Right atrium auricular region (tissue), 2 donors: ENCODE measurements at regions not wholly inside any gene's neighbourhood (a gene's known extent, or its start where the extent isn't known, plus 50 kb on each side); places are given as distances from the start of the nearest gene placed in this dataset.

Experiments
- DNase-seq: peaks from one replicate; pipeline ENCODE4 v3.0.0-alpha.2; 2019; ENCODE audit warnings: low spot score
- H3K27ac ChIP-seq, 2 donors: fragments of 200-600 bp; sonication (generic); 1 replicate in 1 of 2; 2 replicates in 1 of 2; pipeline ENCODE4 v1.5.1; 2016 to 2019
- H3K27me3 ChIP-seq, 2 donors: fragments of 200-600 bp; sonication (generic); one replicate each; pipeline versions ENCODE4 v1.5.1 to v1.6.0; 2017 to 2019
- H3K36me3 ChIP-seq: fragments of 200-600 bp; sonication (generic); one replicate; pipeline ENCODE4 v1.5.1; 2016
- H3K4me1 ChIP-seq, 2 donors: fragments of 200-600 bp; sonication (generic); one replicate each; pipeline versions ENCODE4 v1.5.1 to v1.6.0; 2017 to 2019
- H3K4me3 ChIP-seq, 2 donors: fragments of 200-600 bp; sonication (generic); 1 replicate in 1 of 2; 2 replicates in 1 of 2; pipeline ENCODE4 v1.5.1; 2017 to 2019; ENCODE audit warnings: mild to moderate bottlenecking in 1 of 2, moderate library complexity in 1 of 2
- H3K9me3 ChIP-seq, 2 donors: fragments of 200-600 bp; sonication (generic); one replicate each; pipeline ENCODE4 v1.5.1; 2019
- CTCF ChIP-seq, 2 donors: fragments of 200-600 bp; sonication (generic); IDR thresholded peaks; one replicate each; pipeline ENCODE4 v1.5.1; 2019; ENCODE audit warnings: antibody characterized with exemption in 2 of 2

GRCh38 chr10:28733245-28733644, 55.9 kb downstream of the BAMBI start:
- Histone ChIP-seq H3K36me3 (no peaks in the 10 kb centered on the region), H3K4me3 (no peak overlapping the region), H3K4me1 (no peaks in the 10 kb centered on the region), H3K27me3 (no peaks in the 10 kb centered on the region), H3K9me3 (peaks cover 0 to 6% of the 10 kb centered on the region in 2 donors), H3K27ac (no peak overlapping the region)
- no peak for DNase-seq
- TF ChIP-seq CTCF (IDR thresholded peaks at IDR 0.05): no peak

DNA sequence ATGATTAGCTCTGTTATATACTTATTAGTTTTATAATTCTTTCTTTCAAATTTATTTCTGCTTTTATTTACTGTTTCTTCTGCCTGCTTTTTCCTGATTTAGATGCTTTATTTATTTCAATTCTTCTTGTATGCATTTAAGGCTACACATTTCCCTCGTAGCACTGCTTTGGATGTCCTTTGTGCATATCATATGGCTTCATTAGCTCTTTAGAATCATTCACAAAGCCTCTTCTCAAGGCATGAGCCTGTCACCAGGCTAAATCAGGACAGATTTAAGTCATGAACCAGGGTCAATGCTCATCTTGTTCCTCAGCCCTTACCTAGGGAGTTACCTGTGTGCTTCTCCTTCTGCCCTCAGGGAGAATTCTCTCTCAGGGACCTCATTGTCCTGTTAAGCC, 56.3 kb downstream of the BAMBI start:
- no peaks in the 10 kb centered on the region for H3K4me1 ChIP-seq
- no peak overlapping the region for H3K27ac ChIP-seq
- H3K4me3 ChIP-seq: no peak overlapping the region
- H3K9me3 ChIP-seq: peaks cover 0 to 6% of the 10 kb centered on the region in 2 donors
- no peaks in the 10 kb centered on the region for H3K27me3 ChIP-seq
- DNase-seq: no peak
- TF ChIP-seq CTCF (IDR thresholded peaks at IDR 0.05): no peak
- H3K36me3 ChIP-seq: no peaks in the 10 kb centered on the region

DNA sequence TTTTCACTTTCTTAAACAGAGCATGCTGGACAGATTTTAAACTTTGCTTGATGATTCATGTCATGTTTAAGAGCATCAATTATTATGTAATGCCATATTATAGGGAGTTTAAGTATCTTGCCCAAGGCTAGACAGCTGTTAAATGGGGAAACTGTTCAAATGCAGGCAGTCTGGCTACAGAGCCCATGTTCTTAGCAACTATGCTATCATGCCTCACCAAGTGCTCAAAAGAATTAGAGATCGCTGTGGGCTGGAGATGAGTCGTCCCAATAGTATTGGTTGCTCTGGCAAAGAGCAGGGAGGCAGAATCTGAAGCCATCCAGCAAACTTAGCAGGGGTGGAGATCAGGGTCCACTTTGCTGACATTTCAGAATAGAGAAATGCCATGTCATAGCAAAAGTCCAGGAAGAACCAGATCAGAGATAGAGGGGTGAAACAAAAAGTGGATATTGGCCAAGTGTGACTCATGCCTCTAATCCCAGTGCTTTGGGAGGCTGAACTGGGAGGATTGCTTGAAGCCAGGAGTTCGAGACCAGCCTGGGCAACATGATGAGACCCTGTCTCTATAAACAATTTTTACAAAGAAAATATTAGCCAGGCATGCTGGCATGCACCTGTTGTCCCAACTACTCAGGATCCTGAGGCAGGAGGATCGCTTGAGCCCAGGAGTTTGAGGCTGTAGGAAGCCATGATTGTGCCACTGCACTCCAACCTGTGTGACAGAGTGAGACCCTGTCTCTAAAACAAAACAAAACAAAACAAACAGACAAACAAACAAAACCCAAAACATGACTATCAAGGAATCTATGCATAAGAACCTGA, 57.8 kb downstream of the BAMBI start:
- no peak for TF ChIP-seq CTCF (IDR thresholded peaks at IDR 0.05)
- DNase-seq: no peak
- Histone ChIP-seq H3K9me3 (peaks cover 0 to 6% of the 10 kb centered on the region in 2 donors), H3K27me3 (no peaks in the 10 kb centered on the region), H3K4me1 (no peaks in the 10 kb centered on the region), H3K27ac (no peak overlapping the region), H3K36me3 (no peaks in the 10 kb centered on the region), H3K4me3 (no peak overlapping the region)

GRCh38 chr10:28737096-28737495, 59.8 kb downstream of the BAMBI start:
- no peak for TF ChIP-seq CTCF (IDR thresholded peaks at IDR 0.05)
- Histone ChIP-seq H3K27ac (no peak overlapping the region), H3K36me3 (no peaks in the 10 kb centered on the region), H3K4me1 (no peaks in the 10 kb centered on the region), H3K27me3 (no peaks in the 10 kb centered on the region), H3K9me3 (peaks cover 0 to 6% of the 10 kb centered on the region in 2 donors), H3K4me3 (no peak overlapping the region)
- no peak for DNase-seq

DNA sequence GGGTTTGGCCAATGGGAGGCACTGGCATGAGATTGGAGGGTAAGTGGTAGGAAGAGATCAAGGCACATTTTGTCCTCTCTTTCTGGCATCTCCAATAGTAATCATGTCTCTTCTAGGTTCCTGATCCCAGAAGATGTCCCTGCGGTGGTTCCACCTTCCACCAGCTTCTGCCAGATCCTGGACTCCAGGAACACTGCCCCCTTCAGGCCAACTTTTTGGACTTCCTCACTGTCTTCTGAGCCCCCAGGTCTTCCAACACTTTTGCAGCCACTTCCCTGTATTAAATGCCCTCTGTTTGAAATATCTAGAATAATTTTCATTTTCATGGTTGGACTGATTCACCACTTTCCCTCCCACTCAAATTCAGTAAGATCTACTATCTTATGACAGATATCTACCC, 60.9 kb downstream of the BAMBI start:
- Histone ChIP-seq H3K36me3 (no peaks in the 10 kb centered on the region), H3K9me3 (peaks cover 0 to 6% of the 10 kb centered on the region in 2 donors), H3K4me1 (no peaks in the 10 kb centered on the region), H3K4me3 (no peak overlapping the region), H3K27me3 (no peaks in the 10 kb centered on the region), H3K27ac (no peak overlapping the region)
- no peak for TF ChIP-seq CTCF (IDR thresholded peaks at IDR 0.05)
- DNase-seq: no peak

GRCh38 chr10:28743576-28743975, 66.3 kb downstream of the BAMBI start:
- TF ChIP-seq CTCF (IDR thresholded peaks at IDR 0.05): no peak
- no peaks in the 10 kb centered on the region for H3K4me1 ChIP-seq
- no peaks in the 10 kb centered on the region for H3K27me3 ChIP-seq
- no peaks in the 10 kb centered on the region for H3K36me3 ChIP-seq
- DNase-seq: no peak
- no peak overlapping the region for H3K27ac ChIP-seq
- H3K9me3 ChIP-seq: no peaks in the 10 kb centered on the region
- H3K4me3 ChIP-seq: no peak overlapping the region
